MCF 10A (cell line): ENCODE measurements at regions not wholly inside any gene's neighbourhood (a gene's known extent, or its start where the extent isn't known, plus 50 kb on each side); places are given as distances from the start of the nearest gene placed in this dataset.
"Not testable (repeated sequence)": the region's sequence is repeated elsewhere in the genome, so short reads cannot be mapped to it uniquely, and the experiment has no call there.

Source experiments
- BruUV-seq: library from RNA; stranded (reverse); fragments of 400-500 nt; replicated peaks from 2 replicates; lab custom pipeline; 2021; lab: Mats Ljungman, UMichigan
- CTCF ChIA-PET: fragments of 300-600 bp; sonication (Branson Sonifier 250); formaldehyde crosslinking; extraction: SDS; loops from one replicate; lab custom pipeline; 2021; ENCODE audit warnings: antibody characterized with exemption, inconsistent platforms; lab: Yijun Ruan, JAX
- POLR2A ChIA-PET: fragments of 300-600, 350-650 bp; sonication (Branson Sonifier 250); formaldehyde crosslinking; extraction: SDS; loops from one replicate; lab custom pipeline; 2020; ENCODE audit warnings: antibody characterized with exemption, inconsistent platforms; lab: Yijun Ruan, JAX
- DNase-seq: peaks from one replicate; pipeline ENCODE4 v3.0.0-alpha.2; 2018; ENCODE audit not compliant: unreplicated experiment
- H3K27ac Mint-ChIP-seq: one replicate; pipeline ENCODE4 v1.8.0; 2022; ENCODE audit warnings: mild to moderate bottlenecking, low read depth, mixed read lengths; ENCODE audit not compliant: unreplicated experiment
- H3K27me3 Mint-ChIP-seq: one replicate; pipeline ENCODE4 v1.8.0; 2022; ENCODE audit warnings: mixed read lengths; ENCODE audit not compliant: insufficient read depth, unreplicated experiment
- H3K36me3 Mint-ChIP-seq: one replicate; pipeline ENCODE4 v1.8.0; 2022; ENCODE audit warnings: mild to moderate bottlenecking, moderate library complexity, mixed read lengths; ENCODE audit not compliant: insufficient read depth, unreplicated experiment
- H3K4me1 Mint-ChIP-seq: one replicate; pipeline ENCODE4 v1.8.0; 2022; ENCODE audit warnings: mixed read lengths; ENCODE audit not compliant: insufficient read depth, unreplicated experiment
- H3K4me3 Mint-ChIP-seq: one replicate; pipeline ENCODE4 v1.8.0; 2022; ENCODE audit warnings: mild to moderate bottlenecking, moderate library complexity, mixed read lengths; ENCODE audit not compliant: unreplicated experiment
- H3K9me3 Mint-ChIP-seq: one replicate; pipeline ENCODE4 v1.8.0; 2022; ENCODE audit warnings: mixed read lengths; ENCODE audit not compliant: unreplicated experiment
- intact Hi-C: fragments of 100-400 bp; cut with micrococcal nuclease; formaldehyde crosslinking; loops from 2 replicates; pipeline ENCODE4 v1.14.1; 2022

DNA sequence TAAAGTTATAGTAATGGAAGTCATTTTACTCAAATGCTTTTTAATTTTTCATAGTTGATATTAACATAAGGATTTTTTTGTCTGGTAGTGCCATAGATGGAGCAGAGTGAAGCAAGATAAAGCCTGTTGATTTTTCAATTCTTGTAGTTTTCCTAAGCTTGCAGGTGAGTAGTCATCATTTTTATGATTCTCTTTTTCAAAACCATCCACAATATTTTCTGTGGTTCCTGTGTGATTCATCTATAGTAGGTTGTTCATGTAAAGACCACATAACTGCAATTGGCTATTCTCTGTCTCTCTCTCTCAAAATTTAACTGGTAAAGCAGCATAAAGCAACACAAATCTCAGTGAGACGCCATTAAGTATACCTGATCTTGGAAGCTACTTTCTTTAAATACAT lies 711.5 kb downstream of the TTLL7 start:
- intact Hi-C loops, H3K4me3 Mint-ChIP-seq, BruUV-seq, H3K27me3 Mint-ChIP-seq, H3K36me3 Mint-ChIP-seq, H3K9me3 Mint-ChIP-seq, H3K4me1 Mint-ChIP-seq, DNase-seq, POLR2A ChIA-PET, H3K27ac Mint-ChIP-seq: not testable (repeated sequence)
- CTCF ChIA-PET: interaction anchor here (0.6 to 0.7 kb wide), 2 partner anchors 284 to 1736 kb away, joined by 3 read pairs; no protein-coding TSS in a partner anchor

DNA sequence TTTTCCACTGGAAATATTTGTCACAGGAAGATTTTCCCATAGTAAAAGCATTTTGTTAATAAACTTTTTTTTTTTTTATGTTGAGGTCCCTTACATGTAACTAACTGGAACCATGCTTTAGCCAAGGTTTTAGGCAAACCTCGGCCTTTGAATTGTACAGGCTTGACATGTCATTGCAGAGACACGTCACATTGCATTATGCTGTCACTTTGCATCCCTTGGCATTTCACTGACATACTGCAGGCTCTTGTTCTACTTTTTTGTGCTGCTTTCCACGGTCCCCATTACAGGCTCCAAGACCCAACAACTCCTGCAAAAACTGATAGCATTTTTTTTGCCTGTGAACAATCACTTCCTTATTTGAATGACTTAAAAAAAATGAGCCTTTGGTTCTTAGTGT lies 724.3 kb downstream of the TTLL7 start:
- POLR2A ChIA-PET, H3K36me3 Mint-ChIP-seq, intact Hi-C loops, H3K27me3 Mint-ChIP-seq, H3K4me3 Mint-ChIP-seq, CTCF ChIA-PET, H3K4me1 Mint-ChIP-seq, BruUV-seq, H3K9me3 Mint-ChIP-seq, H3K27ac Mint-ChIP-seq, DNase-seq: not testable (repeated sequence)

DNA sequence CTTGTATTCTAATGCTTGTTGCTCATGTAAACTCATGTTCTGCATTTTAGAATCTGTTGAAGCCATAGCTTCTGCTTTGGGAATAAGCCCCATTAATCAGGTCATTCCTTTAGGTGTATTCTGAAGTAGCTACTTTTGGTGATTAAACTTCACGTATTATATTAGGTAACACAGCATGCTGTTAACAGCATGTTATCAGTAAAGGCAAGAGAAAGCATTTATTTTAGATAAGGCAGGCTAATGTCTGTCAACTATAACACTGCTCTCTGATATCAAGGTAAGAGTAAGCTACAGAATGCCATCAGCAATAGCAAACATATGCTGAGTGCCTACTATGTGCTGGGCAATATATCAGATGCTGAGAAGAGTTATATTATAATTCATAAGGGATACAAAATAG lies 726.4 kb downstream of the TTLL7 start:
- H3K36me3 Mint-ChIP-seq, H3K27ac Mint-ChIP-seq, DNase-seq, CTCF ChIA-PET, H3K4me3 Mint-ChIP-seq, intact Hi-C loops, H3K4me1 Mint-ChIP-seq, BruUV-seq, POLR2A ChIA-PET, H3K9me3 Mint-ChIP-seq, H3K27me3 Mint-ChIP-seq: not testable (repeated sequence)

GRCh38 chr1:83271834-83272233 lies 727.1 kb downstream of the TTLL7 start:
- H3K4me1 Mint-ChIP-seq, CTCF ChIA-PET, H3K4me3 Mint-ChIP-seq, POLR2A ChIA-PET, intact Hi-C loops, BruUV-seq, DNase-seq, H3K27ac Mint-ChIP-seq, H3K36me3 Mint-ChIP-seq, H3K9me3 Mint-ChIP-seq, H3K27me3 Mint-ChIP-seq: not testable (repeated sequence)

- H3K9me3 Mint-ChIP-seq, H3K27me3 Mint-ChIP-seq, CTCF ChIA-PET, H3K36me3 Mint-ChIP-seq, H3K4me1 Mint-ChIP-seq, POLR2A ChIA-PET, BruUV-seq, H3K27ac Mint-ChIP-seq, intact Hi-C loops, DNase-seq, H3K4me3 Mint-ChIP-seq: not testable (repeated sequence)
Observed at GRCh38 chr1:83270801-83271200, 728.1 kb downstream of the TTLL7 start.

- DNase-seq, H3K9me3 Mint-ChIP-seq, H3K4me3 Mint-ChIP-seq: not testable (repeated sequence)
Observed at GRCh38 chr1:83263808-83264207, 735.1 kb downstream of the TTLL7 start.

DNA sequence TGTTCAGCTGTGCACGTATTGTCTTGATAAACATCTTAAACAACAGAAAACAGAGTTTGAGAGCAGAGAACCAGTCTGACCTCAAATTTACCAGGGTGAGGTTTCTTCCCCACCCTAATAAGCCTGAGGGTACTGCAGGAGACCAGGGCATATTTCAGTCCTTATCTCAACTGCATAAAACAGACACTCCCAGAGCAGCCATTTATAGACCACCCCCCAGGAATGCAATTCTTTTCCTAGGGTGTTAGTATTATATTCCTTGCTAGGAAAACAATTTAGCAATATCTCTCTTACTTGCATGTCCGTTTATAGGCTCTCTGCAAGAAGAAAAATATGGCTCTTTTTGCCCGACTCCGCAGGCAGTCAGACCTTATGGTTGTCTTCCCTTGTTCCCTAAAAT lies 747.2 kb downstream of the TTLL7 start:
- H3K27me3 Mint-ChIP-seq, BruUV-seq, H3K4me1 Mint-ChIP-seq, H3K27ac Mint-ChIP-seq, POLR2A ChIA-PET, H3K9me3 Mint-ChIP-seq, H3K36me3 Mint-ChIP-seq, intact Hi-C loops, DNase-seq, CTCF ChIA-PET, H3K4me3 Mint-ChIP-seq: not testable (repeated sequence)

More at GRCh38 chr1:83263808-83264207, 735.1 kb downstream of the TTLL7 start:
- H3K4me1 Mint-ChIP-seq, POLR2A ChIA-PET, BruUV-seq, CTCF ChIA-PET, intact Hi-C loops, H3K36me3 Mint-ChIP-seq, H3K27ac Mint-ChIP-seq, H3K27me3 Mint-ChIP-seq: not testable (repeated sequence)

DNA sequence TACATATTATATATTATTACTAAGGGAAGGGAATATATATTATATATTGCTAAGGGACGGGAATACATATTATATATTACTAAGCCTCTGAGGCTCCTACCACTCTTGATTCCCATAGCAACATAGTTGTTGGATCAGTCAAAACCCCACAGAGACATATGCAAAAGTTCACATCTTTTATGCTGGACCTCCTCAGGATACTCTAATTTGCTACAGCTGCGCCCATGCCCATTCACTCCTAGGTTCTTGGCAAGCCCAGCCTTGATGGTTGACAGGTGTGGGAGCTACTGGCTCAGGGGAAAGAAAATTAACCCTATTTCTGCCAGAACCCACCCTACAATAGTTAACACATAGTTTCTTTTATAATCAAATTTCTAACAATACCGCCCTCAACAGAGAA lies 752.2 kb downstream of the TTLL7 start:
- DNase-seq, CTCF ChIA-PET, H3K27ac Mint-ChIP-seq, H3K36me3 Mint-ChIP-seq, BruUV-seq, POLR2A ChIA-PET, H3K9me3 Mint-ChIP-seq, intact Hi-C loops, H3K27me3 Mint-ChIP-seq, H3K4me3 Mint-ChIP-seq, H3K4me1 Mint-ChIP-seq: not testable (repeated sequence)

GRCh38 chr1:83244832-83245231 lies 754.1 kb downstream of the TTLL7 start:
- CTCF ChIA-PET, intact Hi-C loops, H3K36me3 Mint-ChIP-seq, H3K9me3 Mint-ChIP-seq, H3K4me1 Mint-ChIP-seq, POLR2A ChIA-PET, H3K27ac Mint-ChIP-seq, DNase-seq, H3K4me3 Mint-ChIP-seq, H3K27me3 Mint-ChIP-seq, BruUV-seq: not testable (repeated sequence)

- H3K27ac Mint-ChIP-seq, POLR2A ChIA-PET, H3K36me3 Mint-ChIP-seq, BruUV-seq, intact Hi-C loops, CTCF ChIA-PET, H3K27me3 Mint-ChIP-seq, H3K4me3 Mint-ChIP-seq, H3K4me1 Mint-ChIP-seq, DNase-seq, H3K9me3 Mint-ChIP-seq: not testable (repeated sequence)
Observed at GRCh38 chr1:83239568-83239967, 759.4 kb downstream of the TTLL7 start.
